T-helper 1 cell (primary cell): ENCODE measurements at regions not wholly inside any gene's neighbourhood (a gene's known extent, or its start where the extent isn't known, plus 50 kb on each side); places are given as distances from the start of the nearest gene placed in this dataset.
"Not testable (repeated sequence)": the region's sequence is repeated elsewhere in the genome, so short reads cannot be mapped to it uniquely, and the experiment has no call there.

Experiments
- DNase-seq, 5 donors: peaks; one replicate each; pipeline ENCODE4 v3.0.0-alpha.2; 2012 to 2020

DNA sequence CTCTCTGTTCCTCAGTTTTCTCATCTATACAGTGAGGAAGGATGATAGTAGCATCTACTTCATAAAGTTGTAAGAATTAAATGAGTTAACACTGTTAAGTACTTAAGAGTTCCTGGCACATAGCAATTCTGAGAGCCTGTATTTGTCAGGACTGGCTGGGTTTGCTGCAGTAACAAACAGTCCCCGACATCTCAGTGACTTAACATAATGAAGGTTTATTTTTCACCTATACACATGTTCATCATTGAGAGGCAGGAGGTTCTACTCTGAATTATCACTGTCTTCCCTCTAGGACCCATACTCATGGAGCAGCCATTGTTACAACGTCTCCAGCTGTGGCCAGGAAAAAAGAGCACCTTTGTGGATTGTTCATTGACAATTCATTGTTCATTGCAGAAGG is 190.6 kb upstream of the PROK2 start:
- DNase-seq = no peak

GRCh38 chr3:71974786-71975185 is 189.8 kb upstream of the PROK2 start:
- no peak for DNase-seq

- DNase-seq = no peak
Measured at GRCh38 chr3:71973274-71974030, 188.5 kb upstream of the PROK2 start.

DNA sequence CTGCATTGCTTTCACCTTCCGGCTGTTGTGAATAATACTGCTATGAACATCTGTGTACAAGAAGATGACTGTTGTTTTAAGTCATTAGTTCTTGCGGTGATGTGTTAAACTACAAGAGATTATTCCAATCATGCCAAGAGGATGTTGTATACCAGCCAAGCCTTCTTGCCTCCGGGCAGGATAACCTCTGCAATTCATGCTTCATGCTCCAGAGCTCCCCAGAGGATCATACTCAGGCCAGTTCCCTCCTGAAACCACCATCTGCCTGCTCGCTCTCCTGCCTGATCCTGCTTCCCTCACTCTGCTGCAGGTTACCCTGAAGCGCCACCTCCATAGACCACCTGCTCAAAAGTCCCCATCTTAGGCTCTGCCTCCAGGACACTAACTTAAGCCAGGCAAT is 187.1 kb upstream of the PROK2 start:
- DNase-seq = no peak

GRCh38 chr3:71968544-71968943 is 183.6 kb upstream of the PROK2 start:
- no peak for DNase-seq

GRCh38 chr3:71966185-71966584 is 181.2 kb upstream of the PROK2 start:
- no peak for DNase-seq

GRCh38 chr3:71964170-71964569 is 179.2 kb upstream of the PROK2 start:
- no peak for DNase-seq

DNA sequence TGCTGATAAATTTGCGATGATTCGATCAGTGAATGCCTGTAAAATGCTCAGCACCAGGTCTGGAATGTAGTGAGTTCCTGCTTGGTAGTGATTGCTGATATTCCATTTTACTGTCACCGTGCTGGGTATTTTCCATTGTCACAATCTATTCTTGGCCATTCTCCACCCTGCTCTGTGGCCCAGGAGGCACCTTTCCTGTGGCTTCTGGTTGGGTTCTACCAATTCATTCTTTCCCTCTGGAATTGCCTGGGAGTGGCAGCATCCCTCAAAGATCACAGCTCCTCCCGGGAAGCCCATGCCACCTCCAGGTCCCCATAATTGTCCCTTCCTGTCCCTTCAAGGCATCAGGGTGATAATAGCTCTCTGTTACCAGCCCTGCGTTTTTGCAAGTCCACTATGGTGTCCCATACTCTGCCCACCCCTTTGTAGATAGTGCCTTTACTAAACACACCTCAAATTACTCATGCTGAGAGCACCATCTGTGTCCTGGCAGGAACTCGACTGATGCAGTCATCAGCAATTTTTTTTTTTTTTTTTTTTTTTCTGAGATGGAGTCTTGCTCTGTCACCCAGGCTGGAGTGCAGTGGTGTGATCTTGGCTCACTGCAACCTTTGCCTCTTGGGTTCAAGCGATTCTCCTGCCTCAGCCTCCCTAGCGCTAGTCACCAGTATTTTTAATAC is 177.8 kb upstream of the PROK2 start:
- peak in 1 of 5 donors; percentile 29 for DNase-seq

GRCh38 chr3:71961891-71962290 is 176.9 kb upstream of the PROK2 start:
- DNase-seq = no peak

- no peak for DNase-seq
Measured at GRCh38 chr3:71961378-71961777, 176.4 kb upstream of the PROK2 start.

DNA sequence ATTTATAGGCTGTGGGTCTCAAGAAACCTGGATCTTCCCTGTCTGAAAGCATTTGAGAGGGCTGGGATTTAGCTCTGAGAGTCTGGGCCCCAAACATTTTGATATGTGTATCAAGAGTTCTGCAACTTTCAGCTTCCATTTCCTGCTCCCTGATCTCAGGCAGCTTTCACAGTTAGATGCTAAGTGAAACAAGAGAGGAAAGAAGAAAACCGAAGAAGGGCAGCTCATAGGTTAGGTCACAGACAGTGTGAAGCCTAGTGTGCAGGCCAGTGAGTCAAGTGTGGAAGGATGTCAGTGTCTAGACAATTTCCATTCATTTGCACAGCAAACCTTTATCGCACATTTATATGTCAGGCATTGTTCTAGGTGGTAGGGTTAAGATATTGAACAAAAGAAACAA is 173.6 kb upstream of the PROK2 start:
- peak in 1 of 5 donors; percentile 56 for DNase-seq

DNA sequence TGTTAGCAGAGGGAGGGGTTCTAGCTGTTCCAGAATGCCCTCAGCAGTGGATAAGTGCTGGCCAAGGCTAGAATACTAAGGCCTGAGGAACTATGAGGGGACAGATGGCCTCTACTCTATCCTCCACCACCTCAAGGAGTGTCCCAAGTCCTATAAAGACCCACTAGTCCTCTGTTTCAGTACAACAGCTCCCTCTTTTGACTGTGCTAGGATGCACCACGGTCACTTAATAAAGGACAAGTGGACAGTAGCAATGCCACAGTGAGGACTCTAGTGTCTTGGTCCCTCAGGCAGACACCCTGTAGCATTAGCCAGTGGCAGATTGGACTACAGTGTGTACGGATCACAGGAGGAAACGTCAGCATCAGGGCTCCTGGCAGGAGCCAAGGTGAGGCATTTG is 171.8 kb upstream of the PROK2 start:
- DNase-seq = no peak

GRCh38 chr3:71956069-71956340 is 171.1 kb upstream of the PROK2 start:
- DNase-seq = no peak

GRCh38 chr3:71955240-71956068 is 170.5 kb upstream of the PROK2 start:
- peak in 1 of 5 donors; percentile 70 for DNase-seq

DNA sequence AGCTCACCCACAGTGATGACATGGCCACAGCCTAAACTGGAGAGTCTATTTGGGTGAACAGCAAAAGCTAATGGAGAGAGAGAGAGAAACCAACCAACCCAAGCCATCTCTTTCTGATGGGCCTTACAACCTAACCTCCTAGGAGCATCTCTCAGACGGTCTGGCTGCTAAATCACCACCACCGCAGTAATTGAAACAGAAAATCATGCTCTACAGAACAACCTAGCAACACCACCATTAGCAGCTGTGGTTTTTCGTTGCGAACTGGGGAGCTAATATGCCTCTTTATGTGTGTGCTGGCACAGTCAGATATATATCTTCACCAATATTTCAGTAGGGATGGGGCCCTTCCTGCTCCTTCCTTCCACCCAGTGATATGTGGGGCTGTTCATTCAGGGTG is 166.9 kb upstream of the PROK2 start:
- DNase-seq = no peak

- no peak for DNase-seq
Measured at GRCh38 chr3:71951361-71951760, 166.4 kb upstream of the PROK2 start.

DNA sequence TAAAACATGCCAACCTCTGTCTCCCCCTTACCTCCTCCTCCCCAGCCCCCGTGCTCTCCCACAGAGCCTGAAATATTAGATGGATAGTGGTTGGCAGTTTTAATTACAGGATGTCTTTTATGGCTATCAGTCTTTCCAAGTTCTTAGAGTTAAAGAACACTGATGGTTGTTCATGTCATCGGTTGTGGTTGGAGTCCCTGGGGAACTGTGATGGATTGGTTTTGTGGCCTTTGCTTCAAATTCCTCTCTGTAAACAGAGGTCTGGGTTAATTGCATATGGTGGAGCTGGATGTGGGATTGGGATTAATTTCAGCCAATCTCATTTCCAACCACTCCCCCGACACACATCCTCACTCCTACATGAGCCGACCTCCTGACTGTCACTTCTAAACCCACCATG is 164.5 kb upstream of the PROK2 start:
- no peak for DNase-seq

GRCh38 chr3:71944482-71945065 is 159.6 kb upstream of the PROK2 start:
- DNase-seq = no peak

- DNase-seq = no peak
Measured at GRCh38 chr3:71942432-71943187, 157.7 kb upstream of the PROK2 start.

DNA sequence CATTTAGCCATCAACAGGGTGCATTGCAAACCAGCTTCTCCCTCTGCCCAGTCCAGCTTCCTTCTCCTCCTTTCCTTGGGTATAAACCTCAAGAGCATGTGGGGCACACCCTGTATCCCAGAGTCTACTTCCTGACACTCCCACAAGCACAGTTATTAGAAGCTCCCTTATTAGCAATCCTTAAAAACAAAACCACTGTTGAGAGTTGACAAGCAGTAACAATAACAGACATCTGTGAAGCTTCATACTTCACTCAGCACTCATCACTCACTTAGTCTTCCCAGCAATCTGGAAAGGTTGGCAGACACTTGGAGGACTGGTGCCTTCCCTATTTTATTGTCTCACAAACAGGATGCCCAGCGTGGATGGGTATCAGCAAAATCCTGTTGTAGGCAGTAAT is 155.5 kb upstream of the PROK2 start:
- no peak for DNase-seq

GRCh38 chr3:71938081-71938480 is 153.1 kb upstream of the PROK2 start:
- not testable (repeated sequence) for DNase-seq

DNA sequence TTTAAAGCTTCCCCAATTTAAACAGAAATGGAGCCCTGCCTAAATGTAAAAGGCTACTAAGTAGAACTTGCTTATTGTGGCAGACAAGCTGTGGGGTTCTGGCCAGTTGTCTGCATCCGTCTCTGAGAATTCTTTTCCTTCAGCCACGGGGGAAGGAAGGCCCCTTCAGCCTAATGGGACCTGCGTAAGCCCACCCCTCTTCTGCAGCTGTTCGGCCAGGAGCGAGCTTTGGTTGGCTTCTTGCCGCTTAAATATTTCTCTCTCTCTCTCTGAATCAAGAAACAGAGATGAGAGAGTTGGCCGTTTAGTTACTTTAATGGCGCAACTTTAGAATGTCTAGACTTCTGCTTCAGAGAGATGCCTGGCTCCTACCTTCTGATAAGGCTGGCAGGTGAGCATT is 151.7 kb upstream of the PROK2 start:
- DNase-seq = no peak
